SK-N-SH treated with all-trans-retinoic acid at 6 μM for 48 hours (cell line): ENCODE measurements at regions not wholly inside any gene's neighbourhood (a gene's known extent, or its start where the extent isn't known, plus 50 kb on each side); places are given as distances from the start of the nearest gene placed in this dataset.

Experiments used
- ARNTL ChIP-seq: fragments of 450-650 bp; formaldehyde crosslinking; IDR thresholded peaks from 2 replicates; pipeline ENCODE4 v1.5.0; 2020; ENCODE audit warnings: low read depth, mild to moderate bottlenecking, moderate library complexity, borderline replicate concordance
- OSR1 ChIP-seq: fragments of 250-450 bp; sonication (Bioruptor Pico); IDR thresholded peaks from 2 replicates; pipeline ENCODE4 v1.8.0; 2022; ENCODE audit warnings: moderate library complexity, mild to moderate bottlenecking, inconsistent platforms
- PATZ1 ChIP-seq: fragments of 250-450 bp; sonication (Bioruptor Pico); IDR thresholded peaks from 2 replicates; pipeline ENCODE4 v1.8.0; 2020; ENCODE audit warnings: mild to moderate bottlenecking, moderate library complexity, borderline replicate concordance

GRCh38 chr13:76796851-76797250 lies 89.4 kb downstream of the KCTD12 start:
- TF ChIP-seq PATZ1 (CRISPR knock-in tag) (no peak), ARNTL (no peak), OSR1 (CRISPR knock-in tag) (no peak)
